Upper lobe of left lung (tissue), 6 donors: ENCODE measurements at regions not wholly inside any gene's neighbourhood (a gene's known extent, or its start where the extent isn't known, plus 50 kb on each side); places are given as distances from the start of the nearest gene placed in this dataset.
A peak's percentile ranks its signal among the peaks of the same experiment; 100 is the strongest.

Experiments used
- ATAC-seq, 2 donors: fragments of 200-7000 bp; cut with Tn5 transposase; one replicate each; pipeline ENCODE4 v1.9.1; 2022; ENCODE audit warnings: mild to moderate bottlenecking in 2 of 2, moderate library complexity in 2 of 2; ENCODE audit not compliant: low FRiP score in 2 of 2
- DNase-seq, 2 donors: peaks; one replicate each; pipeline ENCODE4 v3.0.0-alpha.2; 2019 to 2020
- H3K27ac ChIP-seq, 4 donors: fragments of 200-600 bp; sonication (generic); one replicate each; pipeline ENCODE4 v1.5.1; 2016 to 2019
- H3K27me3 ChIP-seq, 4 donors: fragments of 200-600 bp; sonication (generic); one replicate each; pipeline ENCODE4 v1.5.1; 2017 to 2019
- H3K36me3 ChIP-seq, 4 donors: fragments of 200-600 bp; sonication (generic); one replicate each; pipeline ENCODE4 v1.5.1; 2016 to 2019
- H3K4me1 ChIP-seq, 4 donors: fragments of 200-600 bp; sonication (generic); one replicate each; pipeline ENCODE4 v1.5.1; 2018 to 2019
- H3K4me3 ChIP-seq, 4 donors: fragments of 200-600 bp; sonication (generic); one replicate each; pipeline ENCODE4 v1.5.1; 2017 to 2019; ENCODE audit warnings: mild to moderate bottlenecking in 2 of 4, moderate library complexity in 1 of 4
- H3K9me3 ChIP-seq, 4 donors: fragments of 200-600 bp; sonication (generic); one replicate each; pipeline ENCODE4 v1.5.1; 2018 to 2019
- EP300 ChIP-seq, 4 donors: sonication (generic); formaldehyde crosslinking; IDR thresholded peaks; one replicate each; pipeline ENCODE4 v1.5.1; 2017; ENCODE audit warnings: antibody characterized with exemption in 4 of 4, control low read depth in 2 of 4
- POLR2A ChIP-seq, 4 donors: fragments of 450-650 bp; IDR thresholded peaks; one replicate each; pipeline ENCODE4 v1.5.1; 2016 to 2017; ENCODE audit warnings: antibody characterized with exemption in 4 of 4, mild to moderate bottlenecking in 2 of 4
- POLR2AphosphoS5 ChIP-seq, 2 donors: sonication (generic); formaldehyde crosslinking; IDR thresholded peaks; one replicate each; pipeline ENCODE4 v1.5.1; 2017; ENCODE audit warnings: antibody characterized with exemption in 2 of 2
- WGBS, 2 donors: methylation state at CpG; one replicate each; pipeline ENCODE4 v1.1.5; 2017 to 2018; 5-methylcytosine and 5-hydroxymethylcytosine counted together
- TF ChIP-seq, protein P1 (sequence below), 6 experiments: fragments of 450-650 bp in 4 of 6; fragments of 200-600 bp in 2 of 6; sonication (generic) in 2 of 6; IDR thresholded peaks; one replicate each; pipeline ENCODE4 v1.5.1; 2016 to 2019; ENCODE audit warnings: antibody characterized with exemption in 6 of 6
- donor health status: DM: no; HTN: no; CAD: no; lungs with moderate emphysema.
- donor health status: DM: no; HTN: yes; CAD: no; lungs with severe emphysema.

- DNase-seq (no peak), ATAC-seq (peak in 1 of 2 donors; percentile 15)
- Histone ChIP-seq H3K36me3 (no peaks in the 10 kb centered on the region), H3K9me3 (no peaks in the 10 kb centered on the region), H3K27me3 (no peaks in the 10 kb centered on the region), H3K4me3 (no peak overlapping the region), H3K27ac (no peak overlapping the region), H3K4me1 (peaks cover 0 to 2% (median 0%) of the 10 kb centered on the region in 4 donors)
- TF ChIP-seq EP300 (IDR thresholded peaks at IDR 0.05), result no peak
- no peak for TF ChIP-seq POLR2A (IDR thresholded peaks at IDR 0.05)
- no peak for TF ChIP-seq POLR2AphosphoS5 (IDR thresholded peaks at IDR 0.05)
- TF ChIP-seq, protein P1, sequence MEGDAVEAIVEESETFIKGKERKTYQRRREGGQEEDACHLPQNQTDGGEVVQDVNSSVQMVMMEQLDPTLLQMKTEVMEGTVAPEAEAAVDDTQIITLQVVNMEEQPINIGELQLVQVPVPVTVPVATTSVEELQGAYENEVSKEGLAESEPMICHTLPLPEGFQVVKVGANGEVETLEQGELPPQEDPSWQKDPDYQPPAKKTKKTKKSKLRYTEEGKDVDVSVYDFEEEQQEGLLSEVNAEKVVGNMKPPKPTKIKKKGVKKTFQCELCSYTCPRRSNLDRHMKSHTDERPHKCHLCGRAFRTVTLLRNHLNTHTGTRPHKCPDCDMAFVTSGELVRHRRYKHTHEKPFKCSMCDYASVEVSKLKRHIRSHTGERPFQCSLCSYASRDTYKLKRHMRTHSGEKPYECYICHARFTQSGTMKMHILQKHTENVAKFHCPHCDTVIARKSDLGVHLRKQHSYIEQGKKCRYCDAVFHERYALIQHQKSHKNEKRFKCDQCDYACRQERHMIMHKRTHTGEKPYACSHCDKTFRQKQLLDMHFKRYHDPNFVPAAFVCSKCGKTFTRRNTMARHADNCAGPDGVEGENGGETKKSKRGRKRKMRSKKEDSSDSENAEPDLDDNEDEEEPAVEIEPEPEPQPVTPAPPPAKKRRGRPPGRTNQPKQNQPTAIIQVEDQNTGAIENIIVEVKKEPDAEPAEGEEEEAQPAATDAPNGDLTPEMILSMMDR (IDR thresholded peaks at IDR 0.05), result no peak
- WGBS, 2 donors, result 93 to 94% methylated on average over 4 of the region's 4 CpGs
These were observed 281.8 kb downstream of the IRF8 start for GRCh38 chr16:86180780-86181179.

- WGBS, 2 donors, result 92% methylated on average over 7 to 15 of the region's 15 CpGs
- ATAC-seq, result peak in 1 of 2 donors; percentile 31
- Histone ChIP-seq H3K9me3 (no peaks in the 10 kb centered on the region), H3K4me3 (no peak overlapping the region), H3K27me3 (no peaks in the 10 kb centered on the region), H3K27ac (no peak overlapping the region), H3K4me1 (peaks cover 0 to 2% (median 0%) of the 10 kb centered on the region in 4 donors), H3K36me3 (no peaks in the 10 kb centered on the region)
- no peak for TF ChIP-seq POLR2AphosphoS5 (IDR thresholded peaks at IDR 0.05)
- TF ChIP-seq, protein P1 (IDR thresholded peaks at IDR 0.05), result no peak
- TF ChIP-seq POLR2A (IDR thresholded peaks at IDR 0.05), result no peak
- TF ChIP-seq EP300 (IDR thresholded peaks at IDR 0.05), result no peak
- DNase-seq, result no peak
These were observed 282.6 kb downstream of the IRF8 start for GRCh38 chr16:86181526-86181925.

GRCh38 chr16:86184185-86184584 lies 285.2 kb downstream of the IRF8 start:
- DNase-seq (no peak), ATAC-seq (no peak)
- H3K4me3 ChIP-seq, result no peak overlapping the region
- H3K9me3 ChIP-seq, result no peaks in the 10 kb centered on the region
- TF ChIP-seq POLR2AphosphoS5 (IDR thresholded peaks at IDR 0.05) (no peak), POLR2A (IDR thresholded peaks at IDR 0.05) (no peak), EP300 (IDR thresholded peaks at IDR 0.05) (no peak)
- TF ChIP-seq, protein P1 (IDR thresholded peaks at IDR 0.05), result no peak
- peaks cover 0 to 20% (median 13%) of the 10 kb centered on the region in 4 donors for H3K4me1 ChIP-seq
- H3K36me3 ChIP-seq, result no peaks in the 10 kb centered on the region
- 84 to 88% methylated on average over 6 of the region's 6 CpGs for WGBS, 2 donors
- H3K27ac ChIP-seq, result no peak overlapping the region
- no peaks in the 10 kb centered on the region for H3K27me3 ChIP-seq

DNA sequence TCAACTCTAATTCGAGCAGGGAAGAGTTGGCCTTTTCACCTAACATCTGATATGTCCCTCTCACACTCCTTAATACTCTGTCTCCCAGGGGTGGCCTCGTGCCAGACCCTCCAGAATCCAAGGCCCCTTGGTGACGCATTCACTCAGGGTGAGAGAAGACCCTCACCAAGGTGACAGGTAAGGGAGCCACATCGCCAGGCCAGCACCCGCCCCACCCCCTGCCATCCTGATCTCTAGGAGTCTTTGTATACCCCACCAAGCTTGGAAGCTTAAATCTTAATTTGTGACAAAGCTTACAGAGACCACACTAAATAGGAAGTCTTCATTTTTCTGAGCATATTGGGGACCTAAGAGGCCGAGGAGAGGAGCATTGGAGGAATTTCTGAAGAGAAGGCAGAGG lies 286.1 kb downstream of the IRF8 start:
- DNase-seq, result no peak
- Histone ChIP-seq H3K36me3 (no peaks in the 10 kb centered on the region), H3K4me3 (no peak overlapping the region), H3K4me1 (peaks cover 0 to 20% (median 13%) of the 10 kb centered on the region in 4 donors), H3K27me3 (no peaks in the 10 kb centered on the region), H3K9me3 (no peaks in the 10 kb centered on the region), H3K27ac (peak overlapping the region in 2 of 4 donors; percentile 56 to 62)
- no peak for ATAC-seq
- TF ChIP-seq POLR2AphosphoS5 (IDR thresholded peaks at IDR 0.05), result no peak
- no peak for TF ChIP-seq EP300 (IDR thresholded peaks at IDR 0.05)
- TF ChIP-seq, protein P1 (IDR thresholded peaks at IDR 0.05), result no peak
- no peak for TF ChIP-seq POLR2A (IDR thresholded peaks at IDR 0.05)
- 59 to 71% methylated on average over 6 of the region's 6 CpGs for WGBS, 2 donors

DNA sequence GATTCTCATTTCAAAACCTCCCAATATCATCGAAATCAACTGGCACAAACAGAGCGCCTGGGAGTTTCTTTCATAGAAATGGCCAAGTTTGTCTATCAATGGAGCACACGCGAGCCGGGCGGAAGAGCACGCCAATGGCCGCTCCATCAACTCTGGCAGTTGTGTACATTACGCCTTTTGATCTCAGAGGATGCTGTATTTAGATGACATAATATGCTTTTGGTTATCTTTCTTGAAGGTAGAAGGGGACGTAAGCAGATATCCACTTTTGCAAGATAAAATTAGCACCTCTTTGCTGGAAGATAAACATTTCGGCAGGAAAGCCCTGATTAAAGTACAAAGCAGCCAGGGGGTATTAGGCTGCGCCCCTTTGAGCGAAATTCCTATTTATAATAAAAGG lies 287.4 kb downstream of the IRF8 start:
- H3K27ac ChIP-seq, result peak overlapping the region in 3 of 4 donors; percentile 62 to 88 (median 77)
- H3K27me3 ChIP-seq, result no peaks in the 10 kb centered on the region
- H3K36me3 ChIP-seq, result no peaks in the 10 kb centered on the region
- H3K9me3 ChIP-seq, result no peaks in the 10 kb centered on the region
- peaks cover 0 to 20% (median 15%) of the 10 kb centered on the region in 4 donors for H3K4me1 ChIP-seq
- peak in 2 of 4 donors; percentile 82 to 85 for TF ChIP-seq EP300 (IDR thresholded peaks at IDR 0.05)
- peak; percentile 24 to 76 for TF ChIP-seq POLR2AphosphoS5 (IDR thresholded peaks at IDR 0.05)
- no peak for TF ChIP-seq POLR2A (IDR thresholded peaks at IDR 0.05)
- TF ChIP-seq, protein P1 (IDR thresholded peaks at IDR 0.05), result no peak
- ATAC-seq, result no peak
- 50 to 62% methylated on average over 13 of the region's 13 CpGs for WGBS, 2 donors
- no peak for DNase-seq
- H3K4me3 ChIP-seq, result no peak overlapping the region
